Muscle layer of duodenum (tissue), 2 donors: ENCODE measurements at regions not wholly inside any gene's neighbourhood (a gene's known extent, or its start where the extent isn't known, plus 50 kb on each side); places are given as distances from the start of the nearest gene placed in this dataset.
"Not testable (repeated sequence)": the region's sequence is repeated elsewhere in the genome, so short reads cannot be mapped to it uniquely, and the experiment has no call there.

Source experiments
- H3K27ac ChIP-seq: one replicate; pipeline ENCODE4 v1.7.0; 2013; ENCODE audit warnings: mild to moderate bottlenecking, low read length
- H3K27me3 ChIP-seq: one replicate; pipeline ENCODE4 v1.7.0; 2013; ENCODE audit warnings: low read depth, mild to moderate bottlenecking, control low read depth, low read length
- H3K36me3 ChIP-seq, 2 donors: one replicate each; pipeline ENCODE4 v1.7.0; 2013; ENCODE audit warnings: low read length in 2 of 2, control low read depth in 1 of 2, mild to moderate bottlenecking in 1 of 2; ENCODE audit not compliant: insufficient read depth in 2 of 2, control insufficient read depth in 1 of 2
- H3K4me1 ChIP-seq, 2 donors: one replicate each; pipeline ENCODE4 v1.7.0; 2013; ENCODE audit warnings: low read length in 2 of 2, mild to moderate bottlenecking in 2 of 2, control low read depth in 1 of 2, moderate library complexity in 1 of 2; ENCODE audit not compliant: insufficient read depth in 2 of 2, control insufficient read depth in 1 of 2
- H3K4me3 ChIP-seq, 2 donors: one replicate each; pipeline ENCODE4 v1.7.0; 2013; ENCODE audit warnings: low read length in 2 of 2, low read depth in 1 of 2, mild to moderate bottlenecking in 1 of 2
- H3K9me3 ChIP-seq, 2 donors: one replicate each; pipeline ENCODE4 v1.7.0; 2013; ENCODE audit warnings: low read length in 2 of 2, control low read depth in 1 of 2, mild to moderate bottlenecking in 1 of 2; ENCODE audit not compliant: control insufficient read depth in 1 of 2
- donor health status: healthy.

- H3K27me3 ChIP-seq: no peaks in the 10 kb centered on the region
- peaks cover 3 to 4% of the 10 kb centered on the region in 2 donors for H3K4me1 ChIP-seq
- no peak overlapping the region for H3K4me3 ChIP-seq
- H3K36me3 ChIP-seq: no peaks in the 10 kb centered on the region
- H3K9me3 ChIP-seq: no peaks in the 10 kb centered on the region
- no peak overlapping the region for H3K27ac ChIP-seq
Measured at GRCh38 chr4:74545448-74545847, 100.5 kb downstream of the AREG start.

GRCh38 chr4:74546057-74546456 lies 101.1 kb downstream of the AREG start:
- peaks cover 3 to 4% of the 10 kb centered on the region in 2 donors for H3K4me1 ChIP-seq
- H3K27me3 ChIP-seq: no peaks in the 10 kb centered on the region
- H3K36me3 ChIP-seq: no peaks in the 10 kb centered on the region
- H3K27ac ChIP-seq: no peak overlapping the region
- H3K4me3 ChIP-seq: no peak overlapping the region
- no peaks in the 10 kb centered on the region for H3K9me3 ChIP-seq

DNA sequence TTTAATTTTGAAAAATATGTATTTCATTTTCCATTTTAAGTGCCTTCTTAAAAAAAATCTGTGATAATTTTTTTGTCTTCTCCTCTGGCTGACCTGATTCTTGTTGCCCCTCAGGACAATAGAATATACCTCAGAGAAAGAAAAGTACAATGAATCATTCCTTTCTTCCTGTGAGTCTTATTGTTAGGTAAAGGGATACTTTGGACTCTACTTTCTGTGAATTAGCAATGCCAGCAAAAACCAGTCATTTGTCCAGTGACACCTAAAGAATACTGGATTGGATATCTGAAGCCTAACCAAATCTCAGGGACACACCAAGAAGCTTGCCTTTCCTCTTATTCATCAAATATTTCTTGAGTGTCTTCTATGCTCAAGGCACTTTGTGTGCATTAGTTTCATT lies 102.1 kb downstream of the AREG start:
- Histone ChIP-seq H3K9me3 (no peaks in the 10 kb centered on the region), H3K27me3 (no peaks in the 10 kb centered on the region), H3K27ac (no peak overlapping the region), H3K4me3 (no peak overlapping the region), H3K4me1 (peaks cover 0 to 4% of the 10 kb centered on the region in 2 donors), H3K36me3 (no peaks in the 10 kb centered on the region)

DNA sequence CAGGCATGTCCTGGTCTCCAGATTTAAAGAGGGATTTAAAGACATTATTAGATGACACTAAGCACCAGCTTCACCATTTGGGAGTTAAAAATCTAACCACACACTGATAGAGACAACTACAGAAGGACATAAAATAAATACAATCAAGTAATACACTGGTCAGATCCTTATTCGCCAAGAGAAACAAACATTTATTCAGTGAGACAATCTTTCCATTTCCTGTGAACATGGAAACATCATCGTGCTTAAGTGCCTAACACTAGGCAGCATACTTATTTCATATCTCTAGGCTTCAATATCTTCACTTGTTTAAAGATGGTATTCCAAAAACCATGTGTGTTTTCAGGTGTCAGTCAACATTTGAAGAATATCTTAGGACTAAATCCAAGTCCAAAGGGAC lies 103.6 kb downstream of the AREG start:
- Histone ChIP-seq H3K9me3 (no peaks in the 10 kb centered on the region), H3K4me3 (no peak overlapping the region)

DNA sequence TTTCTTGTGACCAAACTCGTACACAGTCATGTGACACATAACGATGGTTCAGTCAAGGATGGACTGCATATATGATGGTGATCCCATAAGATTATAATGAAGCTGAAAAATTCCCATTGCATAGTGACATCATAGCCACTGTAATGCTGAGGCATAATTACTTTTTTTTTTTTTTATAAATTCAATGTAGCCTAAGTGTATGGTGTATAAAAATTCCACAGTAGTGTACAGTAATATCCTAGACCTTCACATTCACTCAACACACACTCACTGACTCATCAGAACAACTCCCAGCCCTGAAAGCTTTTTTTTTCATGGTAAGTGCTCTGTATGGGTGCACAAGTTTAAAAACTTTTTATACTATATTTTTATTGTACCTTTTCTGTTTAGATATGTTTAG lies 105.0 kb downstream of the AREG start:
- Histone ChIP-seq H3K9me3 (no peaks in the 10 kb centered on the region), H3K27me3 (no peaks in the 10 kb centered on the region), H3K36me3 (no peaks in the 10 kb centered on the region), H3K4me3 (no peak overlapping the region), H3K27ac (no peak overlapping the region), H3K4me1 (peaks cover 0 to 5% of the 10 kb centered on the region in 2 donors)

More for the DNA sequence above, 103.6 kb downstream of the AREG start:
- Histone ChIP-seq H3K27ac (no peak overlapping the region), H3K27me3 (no peaks in the 10 kb centered on the region), H3K4me1 (peaks cover 0 to 2% of the 10 kb centered on the region in 2 donors), H3K36me3 (no peaks in the 10 kb centered on the region)

GRCh38 chr4:74555231-74555630 lies 110.3 kb downstream of the AREG start:
- Histone ChIP-seq H3K27me3 (no peaks in the 10 kb centered on the region), H3K4me3 (no peak overlapping the region), H3K9me3 (peaks cover 0 to 8% of the 10 kb centered on the region in 2 donors)

DNA sequence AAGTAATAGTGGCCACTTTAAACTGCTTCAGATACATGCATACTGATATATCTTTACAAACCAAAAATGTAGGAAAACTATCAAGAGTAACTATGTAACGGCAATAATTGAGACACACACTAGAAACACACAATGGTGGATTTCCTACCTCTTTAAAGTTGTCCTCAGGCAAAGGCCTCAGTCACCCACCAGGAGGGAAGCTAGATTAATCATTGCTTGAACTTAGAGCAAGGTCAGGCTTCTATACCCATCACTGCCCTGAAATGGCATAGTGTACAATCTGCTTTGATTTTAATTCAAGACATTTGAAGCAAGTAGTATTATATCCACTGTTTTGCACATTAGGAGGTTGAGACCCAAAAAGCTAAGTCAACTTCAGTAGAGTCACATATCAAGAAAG lies 110.9 kb downstream of the AREG start:
- Histone ChIP-seq H3K27ac (no peak overlapping the region), H3K36me3 (no peaks in the 10 kb centered on the region)

More at GRCh38 chr4:74555231-74555630, 110.3 kb downstream of the AREG start:
- no peak overlapping the region for H3K27ac ChIP-seq
- H3K36me3 ChIP-seq: no peaks in the 10 kb centered on the region
- peaks cover 0 to 5% of the 10 kb centered on the region in 2 donors for H3K4me1 ChIP-seq

DNA sequence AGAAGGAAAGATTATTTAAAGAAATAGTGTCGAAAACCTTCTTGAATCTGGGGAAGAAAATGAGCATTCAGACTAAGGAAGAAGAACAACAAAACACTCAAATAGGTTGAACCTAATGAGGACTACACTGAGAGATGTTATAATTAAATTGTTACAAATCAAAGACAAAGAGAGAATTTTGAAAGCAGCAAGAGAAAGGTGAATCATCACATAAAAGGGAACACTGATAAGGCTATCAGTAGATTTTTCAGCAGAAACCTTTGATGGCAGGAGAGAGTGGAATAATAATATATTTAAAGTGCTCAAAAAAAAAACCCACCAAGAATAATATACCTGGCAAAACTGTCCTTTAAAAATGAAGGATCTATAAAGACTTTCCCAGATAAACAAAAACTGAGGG lies 114.9 kb downstream of the AREG start:
- Histone ChIP-seq H3K9me3 (peaks cover 0 to 8% of the 10 kb centered on the region in 2 donors), H3K27ac (no peak overlapping the region), H3K36me3 (no peaks in the 10 kb centered on the region), H3K4me1 (peaks cover 0 to under 1% of the 10 kb centered on the region in 2 donors), H3K4me3 (no peak overlapping the region), H3K27me3 (no peaks in the 10 kb centered on the region)

More for the DNA sequence above, 110.9 kb downstream of the AREG start:
- H3K27me3 ChIP-seq: no peaks in the 10 kb centered on the region
- H3K4me3 ChIP-seq: no peak overlapping the region
- peaks cover 0 to 5% of the 10 kb centered on the region in 2 donors for H3K4me1 ChIP-seq
- H3K9me3 ChIP-seq: peaks cover 0 to 8% of the 10 kb centered on the region in 2 donors

DNA sequence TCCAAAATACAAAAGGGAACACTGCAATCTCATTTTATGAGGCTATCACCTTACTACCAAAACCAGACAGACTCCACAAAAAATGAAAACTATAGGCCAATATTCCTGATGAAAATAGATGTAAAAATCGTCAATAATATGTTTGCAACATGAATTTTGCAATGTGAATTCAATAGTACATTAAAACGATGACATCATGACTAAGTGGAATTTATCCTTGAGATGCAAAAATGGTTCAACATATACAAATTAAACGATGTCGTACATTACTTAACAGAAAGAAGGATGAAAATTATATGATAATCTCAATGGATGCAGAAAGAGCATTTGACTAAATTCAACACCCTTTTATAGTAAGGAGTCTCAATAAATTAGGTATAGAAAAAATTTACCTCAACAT lies 123.0 kb downstream of the AREG start:
- H3K27me3 ChIP-seq: no peaks in the 10 kb centered on the region

DNA sequence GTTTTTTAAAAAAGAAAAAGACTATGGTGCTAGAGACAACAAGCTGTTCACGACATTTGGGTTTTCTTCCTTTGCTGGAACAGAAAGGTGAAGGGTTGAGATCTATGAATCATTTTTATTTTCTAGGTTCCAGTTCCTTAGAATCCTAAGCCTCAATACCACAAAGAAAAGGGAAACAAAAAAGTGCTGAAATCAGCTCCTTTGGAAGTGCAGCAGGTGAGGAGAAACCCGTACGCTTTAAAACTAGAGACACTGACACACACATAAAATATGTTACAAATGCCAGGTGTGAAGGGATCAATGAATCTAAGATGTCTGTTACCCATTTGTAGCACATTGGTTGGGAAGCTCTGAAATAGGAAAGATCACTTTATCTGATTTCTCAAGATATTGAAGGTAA lies 125.2 kb downstream of the AREG start:
- Histone ChIP-seq H3K27ac (no peak overlapping the region), H3K9me3 (peaks cover 0 to 15% of the 10 kb centered on the region in 2 donors), H3K27me3 (no peaks in the 10 kb centered on the region), H3K4me3 (no peak overlapping the region), H3K4me1 (no peaks in the 10 kb centered on the region), H3K36me3 (no peaks in the 10 kb centered on the region)

More for the DNA sequence above, 123.0 kb downstream of the AREG start:
- Histone ChIP-seq H3K36me3 (no peaks in the 10 kb centered on the region), H3K4me1 (no peaks in the 10 kb centered on the region), H3K27ac (no peak overlapping the region), H3K4me3 (no peak overlapping the region), H3K9me3 (peaks cover 0 to 15% of the 10 kb centered on the region in 2 donors)

GRCh38 chr4:74578329-74578728 lies 133.4 kb downstream of the AREG start:
- Histone ChIP-seq H3K36me3 (no peaks in the 10 kb centered on the region), H3K9me3 (no peaks in the 10 kb centered on the region), H3K27me3 (no peaks in the 10 kb centered on the region), H3K4me1 (no peaks in the 10 kb centered on the region), H3K4me3 (no peak overlapping the region), H3K27ac (no peak overlapping the region)

- not testable (repeated sequence) for H3K4me1 ChIP-seq, H3K27me3 ChIP-seq, H3K36me3 ChIP-seq, H3K27ac ChIP-seq, H3K9me3 ChIP-seq, H3K4me3 ChIP-seq
Measured at GRCh38 chr4:74578865-74579264, 133.9 kb downstream of the AREG start.
